ENCODE measurements at regions not wholly inside any gene's neighbourhood (a gene's known extent, or its start where the extent isn't known, plus 50 kb on each side); places are given as distances from the start of the nearest gene placed in this dataset.

DNA sequence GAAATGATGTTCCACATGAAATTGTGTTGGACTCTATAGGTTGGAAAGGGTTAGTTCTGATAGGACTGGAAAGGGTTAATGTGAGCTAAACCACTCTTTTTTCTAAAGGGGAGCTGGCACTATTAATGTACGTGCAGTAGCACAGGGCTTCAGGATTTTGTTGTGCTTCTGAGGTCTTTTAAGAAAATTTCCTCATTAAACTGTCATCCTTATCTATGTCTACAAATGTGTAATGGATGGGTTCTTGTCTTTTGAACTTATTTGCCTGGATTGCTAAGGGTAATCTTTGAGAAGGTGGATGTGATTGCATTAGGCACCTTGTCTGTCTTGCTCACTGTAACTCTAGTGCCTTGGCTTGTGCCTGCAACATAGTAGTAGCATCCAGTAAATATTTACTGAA lies 106.0 kb upstream of the SLC4A4 start:
- Histone ChIP-seq H3K27me3 (ENCODE audit: insufficient read depth, low read length) (no peaks in the 10 kb centered on the region), H3K27ac (ENCODE audit: low read depth, low read length, poor library complexity, severe bottlenecking) (no peak overlapping the region), H3F3A (ENCODE audit: insufficient read depth, low read length) (no peaks in the 10 kb centered on the region), H3K36me3 (ENCODE audit: insufficient read depth, low read length) (no peaks in the 10 kb centered on the region), H4K20me1 (ENCODE audit: insufficient read depth, low read length) (no peaks in the 10 kb centered on the region), H3K9me2 (ENCODE audit: low read depth, low read length) (no peaks in the 10 kb centered on the region), H3K9ac (ENCODE audit: low read length) (no peak overlapping the region), H3K79me2 (ENCODE audit: insufficient read depth, low read length) (no peaks in the 10 kb centered on the region), H3K4me3 (ENCODE audit: low read depth, low read length, poor library complexity, severe bottlenecking) (no peak overlapping the region), H3K4me2 (ENCODE audit: low read length) (no peak overlapping the region), H3K9me3 (ENCODE audit: low read length) (no peaks in the 10 kb centered on the region), H3K4me1 (ENCODE audit: insufficient read depth, low read length, severe bottlenecking) (no peaks in the 10 kb centered on the region), H2AFZ (ENCODE audit: low read length) (no peak overlapping the region)
- TF ChIP-seq, protein P1, sequence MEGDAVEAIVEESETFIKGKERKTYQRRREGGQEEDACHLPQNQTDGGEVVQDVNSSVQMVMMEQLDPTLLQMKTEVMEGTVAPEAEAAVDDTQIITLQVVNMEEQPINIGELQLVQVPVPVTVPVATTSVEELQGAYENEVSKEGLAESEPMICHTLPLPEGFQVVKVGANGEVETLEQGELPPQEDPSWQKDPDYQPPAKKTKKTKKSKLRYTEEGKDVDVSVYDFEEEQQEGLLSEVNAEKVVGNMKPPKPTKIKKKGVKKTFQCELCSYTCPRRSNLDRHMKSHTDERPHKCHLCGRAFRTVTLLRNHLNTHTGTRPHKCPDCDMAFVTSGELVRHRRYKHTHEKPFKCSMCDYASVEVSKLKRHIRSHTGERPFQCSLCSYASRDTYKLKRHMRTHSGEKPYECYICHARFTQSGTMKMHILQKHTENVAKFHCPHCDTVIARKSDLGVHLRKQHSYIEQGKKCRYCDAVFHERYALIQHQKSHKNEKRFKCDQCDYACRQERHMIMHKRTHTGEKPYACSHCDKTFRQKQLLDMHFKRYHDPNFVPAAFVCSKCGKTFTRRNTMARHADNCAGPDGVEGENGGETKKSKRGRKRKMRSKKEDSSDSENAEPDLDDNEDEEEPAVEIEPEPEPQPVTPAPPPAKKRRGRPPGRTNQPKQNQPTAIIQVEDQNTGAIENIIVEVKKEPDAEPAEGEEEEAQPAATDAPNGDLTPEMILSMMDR (IDR thresholded peaks at IDR 0.05; ENCODE audit: low read length): no peak
- no peak for TF ChIP-seq EZH2 (IDR thresholded peaks at IDR 0.05; ENCODE audit: borderline replicate concordance, low read length)

DNA sequence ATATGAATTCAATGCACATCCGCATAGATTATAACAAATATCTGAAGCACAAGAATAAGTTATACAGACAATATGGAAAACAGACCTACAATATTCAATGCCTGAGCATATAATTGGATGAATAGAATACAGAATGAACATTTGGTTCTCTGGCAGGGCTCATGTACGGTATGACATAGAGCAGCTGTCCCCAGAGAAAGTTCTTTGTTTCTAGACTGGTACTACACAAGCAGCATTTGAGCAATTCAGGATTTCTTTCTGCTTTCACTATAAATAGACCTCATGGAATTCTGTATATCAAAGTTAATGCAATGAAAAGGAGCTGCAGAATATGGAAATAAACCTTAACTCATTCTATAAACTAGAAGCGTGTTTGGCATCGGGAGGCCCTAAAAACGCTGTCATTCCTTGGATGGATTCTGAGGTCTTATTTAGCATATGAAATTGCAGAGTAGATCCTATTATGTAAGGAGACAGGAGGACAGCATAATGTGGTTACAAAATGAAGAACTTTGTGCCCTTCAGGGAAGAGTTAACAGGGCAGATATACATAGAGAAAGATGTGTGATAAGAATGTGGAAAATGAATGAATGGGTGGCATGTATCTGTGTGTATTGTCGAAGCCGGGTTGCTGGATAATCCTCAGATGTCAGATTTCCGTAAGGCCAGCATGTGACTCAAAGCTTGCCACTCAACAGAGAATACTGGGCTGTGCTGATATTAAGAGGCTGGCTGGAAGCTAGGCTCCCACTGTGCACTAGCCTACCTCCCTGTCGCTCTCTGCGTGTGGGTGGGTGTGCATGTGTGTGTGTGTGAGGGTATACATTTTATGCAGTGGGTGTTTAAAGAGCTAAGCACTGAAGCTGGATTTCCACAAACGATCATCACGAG lies 103.3 kb upstream of the SLC4A4 start:
- Histone ChIP-seq H3F3A (ENCODE audit: insufficient read depth, low read length) (no peaks in the 10 kb centered on the region), H3K79me2 (ENCODE audit: insufficient read depth, low read length) (no peaks in the 10 kb centered on the region), H3K36me3 (ENCODE audit: insufficient read depth, low read length) (no peaks in the 10 kb centered on the region), H3K9me3 (ENCODE audit: low read length) (no peaks in the 10 kb centered on the region), H3K9me2 (ENCODE audit: low read depth, low read length) (no peaks in the 10 kb centered on the region), H2AFZ (ENCODE audit: low read length) (no peak overlapping the region), H4K20me1 (ENCODE audit: insufficient read depth, low read length) (no peaks in the 10 kb centered on the region), H3K27me3 (ENCODE audit: insufficient read depth, low read length) (no peaks in the 10 kb centered on the region), H3K4me2 (ENCODE audit: low read length) (no peak overlapping the region), H3K4me3 (ENCODE audit: low read depth, low read length, poor library complexity, severe bottlenecking) (no peak overlapping the region), H3K4me1 (ENCODE audit: insufficient read depth, low read length, severe bottlenecking) (no peaks in the 10 kb centered on the region), H3K27ac (ENCODE audit: low read depth, low read length, poor library complexity, severe bottlenecking) (no peak overlapping the region), H3K9ac (ENCODE audit: low read length) (no peak overlapping the region)
- no peak for TF ChIP-seq EZH2 (IDR thresholded peaks at IDR 0.05; ENCODE audit: borderline replicate concordance, low read length)
- TF ChIP-seq, protein P1 (IDR thresholded peaks at IDR 0.05; ENCODE audit: low read length): no peak

DNA sequence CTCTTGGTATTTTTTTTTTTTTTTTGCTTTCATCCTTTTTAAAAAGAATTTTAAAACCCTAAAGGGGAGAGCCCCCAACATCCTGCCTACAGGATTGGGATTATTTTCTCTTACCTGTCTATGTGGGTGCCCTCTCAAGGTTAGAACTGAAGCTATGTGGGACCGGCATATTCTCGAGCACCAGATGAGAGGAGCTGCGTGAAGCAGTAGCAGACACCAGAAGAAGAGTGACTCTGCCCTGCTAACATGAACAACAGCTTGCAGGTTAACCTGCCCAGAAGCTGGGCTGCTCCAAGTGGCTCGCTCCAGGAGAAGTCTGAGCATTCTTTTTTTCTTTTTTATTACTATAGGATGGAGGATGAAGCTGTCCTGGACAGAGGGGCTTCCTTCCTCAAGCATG lies 102.6 kb upstream of the SLC4A4 start:
- Histone ChIP-seq H4K20me1 (ENCODE audit: insufficient read depth, low read length) (no peaks in the 10 kb centered on the region), H3K4me1 (ENCODE audit: insufficient read depth, low read length, severe bottlenecking) (no peaks in the 10 kb centered on the region), H3K27me3 (ENCODE audit: insufficient read depth, low read length) (no peaks in the 10 kb centered on the region), H3K9me3 (ENCODE audit: low read length) (no peaks in the 10 kb centered on the region), H3K4me2 (ENCODE audit: low read length) (no peak overlapping the region), H3K4me3 (ENCODE audit: low read depth, low read length, poor library complexity, severe bottlenecking) (no peak overlapping the region), H3K9ac (ENCODE audit: low read length) (no peak overlapping the region), H3K9me2 (ENCODE audit: low read depth, low read length) (no peaks in the 10 kb centered on the region), H3F3A (ENCODE audit: insufficient read depth, low read length) (no peaks in the 10 kb centered on the region), H3K36me3 (ENCODE audit: insufficient read depth, low read length) (no peaks in the 10 kb centered on the region), H2AFZ (ENCODE audit: low read length) (no peak overlapping the region), H3K79me2 (ENCODE audit: insufficient read depth, low read length) (no peaks in the 10 kb centered on the region), H3K27ac (ENCODE audit: low read depth, low read length, poor library complexity, severe bottlenecking) (no peak overlapping the region)
- TF ChIP-seq, protein P1 (IDR thresholded peaks at IDR 0.05; ENCODE audit: low read length): no peak
- no peak for TF ChIP-seq EZH2 (IDR thresholded peaks at IDR 0.05; ENCODE audit: borderline replicate concordance, low read length)

Measured in OCI-LY1 (cell line).